GM12878 (cell line): ENCODE measurements at regions not wholly inside any gene's neighbourhood (a gene's known extent, or its start where the extent isn't known, plus 50 kb on each side); places are given as distances from the start of the nearest gene placed in this dataset.

Experiments used
- BCL11A ChIP-seq: IDR thresholded peaks from 2 replicates; pipeline ENCODE4 v1.6.1; 2011; ENCODE audit warnings: low read depth, low read length
- FOXK2 ChIP-seq: fragments of 450-650 bp; IDR thresholded peaks from 2 replicates; pipeline ENCODE4 v1.6.1; 2017; ENCODE audit warnings: mild to moderate bottlenecking, moderate library complexity
- HCFC1 ChIP-seq: fragments of 150-350 bp; IDR thresholded peaks from 2 replicates; pipeline ENCODE4 v1.6.1; 2014; ENCODE audit warnings: low read length
- NFYB ChIP-seq: IDR thresholded peaks from 2 replicates; pipeline ENCODE4 v1.6.1; 2011; ENCODE audit warnings: low read depth, mild to moderate bottlenecking, low read length, improper control_type of control experiment, moderate library complexity; ENCODE audit not compliant: insufficient read depth
- NRF1 ChIP-seq: conservative IDR thresholded peaks from 2 replicates; pipeline ENCODE4 v1.6.1; 2011; ENCODE audit warnings: mild to moderate bottlenecking, low read depth, low read length, improper control_type of control experiment
- POLR2A ChIP-seq: IDR thresholded peaks from 2 replicates; pipeline ENCODE4 v1.6.1; 2011; ENCODE audit warnings: low read depth, mild to moderate bottlenecking, low read length
- REST ChIP-seq: IDR thresholded peaks from 2 replicates; pipeline ENCODE4 v1.6.1; 2012; ENCODE audit warnings: mild to moderate bottlenecking, low read depth, low read length
- SREBF1 ChIP-seq: IDR thresholded peaks from 2 replicates; pipeline ENCODE4 v1.6.1; 2012; ENCODE audit warnings: mild to moderate bottlenecking, low read length
- TF ChIP-seq, protein P1 (sequence below), 3 experiments: IDR thresholded peaks in 2 of 3; conservative IDR thresholded peaks in 1 of 3; 2 replicates each; pipeline ENCODE4 v1.5.1; 2011; ENCODE audit warnings: low read depth in 3 of 3, low read length in 3 of 3, mild to moderate bottlenecking in 3 of 3, control low read depth in 2 of 3, moderate library complexity in 2 of 3, inconsistent platforms in 1 of 3, mixed read lengths in 1 of 3; ENCODE audit not compliant: control insufficient read depth in 2 of 3, insufficient read depth in 1 of 3; ENCODE audit errors: extremely low read depth in 1 of 3

- TF ChIP-seq, protein P1, sequence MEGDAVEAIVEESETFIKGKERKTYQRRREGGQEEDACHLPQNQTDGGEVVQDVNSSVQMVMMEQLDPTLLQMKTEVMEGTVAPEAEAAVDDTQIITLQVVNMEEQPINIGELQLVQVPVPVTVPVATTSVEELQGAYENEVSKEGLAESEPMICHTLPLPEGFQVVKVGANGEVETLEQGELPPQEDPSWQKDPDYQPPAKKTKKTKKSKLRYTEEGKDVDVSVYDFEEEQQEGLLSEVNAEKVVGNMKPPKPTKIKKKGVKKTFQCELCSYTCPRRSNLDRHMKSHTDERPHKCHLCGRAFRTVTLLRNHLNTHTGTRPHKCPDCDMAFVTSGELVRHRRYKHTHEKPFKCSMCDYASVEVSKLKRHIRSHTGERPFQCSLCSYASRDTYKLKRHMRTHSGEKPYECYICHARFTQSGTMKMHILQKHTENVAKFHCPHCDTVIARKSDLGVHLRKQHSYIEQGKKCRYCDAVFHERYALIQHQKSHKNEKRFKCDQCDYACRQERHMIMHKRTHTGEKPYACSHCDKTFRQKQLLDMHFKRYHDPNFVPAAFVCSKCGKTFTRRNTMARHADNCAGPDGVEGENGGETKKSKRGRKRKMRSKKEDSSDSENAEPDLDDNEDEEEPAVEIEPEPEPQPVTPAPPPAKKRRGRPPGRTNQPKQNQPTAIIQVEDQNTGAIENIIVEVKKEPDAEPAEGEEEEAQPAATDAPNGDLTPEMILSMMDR (IDR thresholded peaks at IDR 0.05 in 2 of 3, conservative IDR thresholded peaks at IDR 0.05 in 1 of 3; ENCODE audit: control insufficient read depth in 2 of 3, extremely low read depth in 1 of 3, insufficient read depth in 1 of 3, low read depth in 3 of 3, low read length in 3 of 3), result no peak
- TF ChIP-seq POLR2A (no peak), FOXK2 (no peak), NFYB (no peak), HCFC1 (no peak), REST (no peak), SREBF1 (no peak), BCL11A (no peak), NRF1 (no peak)
These were observed 250.8 kb upstream of the MC4R start for GRCh38 chr18:60623331-60623730.
